Smooth muscle cell (in vitro differentiated cells): ENCODE measurements at regions not wholly inside any gene's neighbourhood (a gene's known extent, or its start where the extent isn't known, plus 50 kb on each side); places are given as distances from the start of the nearest gene placed in this dataset.

Experiments used
- DNase-seq: peaks from one replicate; lab custom pipeline; 2025; ENCODE audit not compliant: unreplicated experiment; lab: John Stamatoyannopoulos, UW
- H2AFZ ChIP-seq: fragments of 200-600 bp; sonication (generic); 2 replicates; pipeline ENCODE4 v1.6.0; 2016; ENCODE audit warnings: antibody characterized with exemption, low read depth, mild to moderate bottlenecking
- H3F3A ChIP-seq: fragments of 200-600 bp; sonication (generic); 2 replicates; pipeline ENCODE4 v1.6.0; 2017; ENCODE audit warnings: antibody characterized with exemption, low read depth
- H3K27ac ChIP-seq: fragments of 200-600 bp; sonication (generic); 2 replicates; pipeline ENCODE4 v1.5.1; 2016; ENCODE audit warnings: low read depth, mild to moderate bottlenecking
- H3K27me3 ChIP-seq: fragments of 200-600 bp; sonication (generic); 2 replicates; pipeline ENCODE4 v1.6.1; 2016; ENCODE audit warnings: low read depth, mild to moderate bottlenecking
- H3K36me3 ChIP-seq: fragments of 200-600 bp; sonication (generic); 2 replicates; pipeline ENCODE4 v1.5.1; 2016; ENCODE audit warnings: low read depth
- H3K4me1 ChIP-seq: fragments of 200-600 bp; sonication (generic); 2 replicates; pipeline ENCODE4 v1.5.1; 2016; ENCODE audit warnings: low read depth
- H3K4me2 ChIP-seq: fragments of 200-600 bp; sonication (generic); 2 replicates; pipeline ENCODE4 v1.6.0; 2016; ENCODE audit warnings: mild to moderate bottlenecking
- H3K4me3 ChIP-seq: fragments of 200-600 bp; sonication (generic); 2 replicates; pipeline ENCODE4 v1.5.1; 2016; ENCODE audit warnings: mild to moderate bottlenecking
- H3K79me2 ChIP-seq: fragments of 200-600 bp; sonication (generic); 2 replicates; pipeline ENCODE4 v1.6.0; 2016; ENCODE audit warnings: low read depth, mild to moderate bottlenecking
- H3K9ac ChIP-seq: fragments of 200-600 bp; sonication (generic); 2 replicates; pipeline ENCODE4 v1.6.0; 2016; ENCODE audit warnings: low read depth
- H3K9me3 ChIP-seq: fragments of 200-600 bp; sonication (generic); replicated peaks from 2 replicates; pipeline ENCODE4 v1.5.1; 2016; ENCODE audit warnings: low read depth
- H4K20me1 ChIP-seq: fragments of 200-600 bp; sonication (generic); 2 replicates; pipeline ENCODE4 v1.6.0; 2016; ENCODE audit warnings: low read depth
- CTCF ChIP-seq: fragments of 200-600 bp; sonication (generic); IDR thresholded peaks from 2 replicates; pipeline ENCODE4 v1.5.1; 2017; ENCODE audit warnings: borderline replicate concordance, mild to moderate bottlenecking, antibody characterized with exemption; ENCODE audit not compliant: insufficient read depth, poor library complexity, severe bottlenecking
- WGBS: methylation state at CpG from one replicate; pipeline ENCODE4 v1.1.7; 2016; ENCODE audit warnings: low lambda C conversion rate; 5-methylcytosine and 5-hydroxymethylcytosine counted together

DNA sequence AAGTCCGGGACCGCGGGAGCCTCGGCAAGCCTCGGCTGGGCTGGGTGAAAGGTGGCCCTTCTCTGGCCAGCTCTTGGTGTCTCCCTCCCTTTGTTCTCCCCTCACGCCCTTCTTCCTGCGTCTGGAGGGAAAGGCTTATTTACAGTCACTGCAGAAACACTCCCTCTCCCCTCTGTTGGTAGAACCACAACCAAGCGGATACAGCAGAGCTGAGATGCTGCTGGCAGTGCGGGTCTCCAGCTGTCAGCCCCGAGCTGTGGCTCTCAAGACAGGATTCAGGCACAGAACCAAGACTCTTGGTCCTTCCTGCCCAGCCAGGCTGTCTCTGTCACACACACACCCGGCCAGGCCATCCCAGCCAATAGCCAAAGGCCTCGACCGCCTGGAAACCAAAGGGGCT, 133.3 kb downstream of the ENGASE start:
- Histone ChIP-seq H3F3A (no peaks in the 10 kb centered on the region), H3K27me3 (peaks cover 6% of the 10 kb centered on the region), H3K4me3 (no peak overlapping the region), H2AFZ (no peak overlapping the region), H3K9me3 (no peaks in the 10 kb centered on the region), H3K36me3 (no peaks in the 10 kb centered on the region), H3K4me1 (peaks cover 8% of the 10 kb centered on the region), H3K79me2 (no peaks in the 10 kb centered on the region), H4K20me1 (no peaks in the 10 kb centered on the region), H3K4me2 (no peak overlapping the region), H3K9ac (no peak overlapping the region), H3K27ac (no peak overlapping the region)
- no peak for DNase-seq
- 76% methylated on average over 13 of the region's 13 CpGs for WGBS
- no peak for TF ChIP-seq CTCF

DNA sequence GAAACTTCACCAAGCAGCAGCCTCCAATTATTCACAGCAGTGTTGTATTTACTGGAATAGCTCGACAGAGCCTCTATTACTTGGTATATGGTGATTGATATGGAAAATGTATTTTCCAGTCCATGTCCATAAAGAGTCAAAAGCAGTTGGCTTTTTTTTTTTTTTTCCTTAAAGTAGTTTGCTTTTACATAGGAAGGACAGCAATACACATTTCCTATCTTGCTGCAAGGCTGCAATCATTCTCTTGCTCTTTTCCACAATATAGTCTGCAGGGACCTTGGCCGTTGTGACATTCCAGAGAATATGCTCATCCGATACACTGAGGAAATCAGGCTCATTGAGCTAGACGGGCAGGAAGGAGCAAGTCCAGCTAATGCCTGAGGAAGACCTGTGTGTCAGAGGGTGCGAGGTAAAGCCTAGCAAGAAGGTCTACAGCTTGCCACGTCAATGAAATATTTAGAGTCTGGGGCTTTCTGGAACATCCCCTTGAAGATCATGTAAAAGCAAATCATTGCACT, 131.1 kb downstream of the ENGASE start:
- Histone ChIP-seq H3F3A (no peaks in the 10 kb centered on the region), H2AFZ (no peak overlapping the region), H3K9me3 (no peaks in the 10 kb centered on the region), H3K79me2 (no peaks in the 10 kb centered on the region), H3K4me3 (no peak overlapping the region), H4K20me1 (no peaks in the 10 kb centered on the region), H3K27ac (no peak overlapping the region), H3K4me2 (no peak overlapping the region), H3K36me3 (no peaks in the 10 kb centered on the region), H3K27me3 (peaks cover 17% of the 10 kb centered on the region), H3K9ac (no peak overlapping the region), H3K4me1 (no peaks in the 10 kb centered on the region)
- TF ChIP-seq CTCF: no peak
- DNase-seq: no peak
- 67% methylated on average over 6 of the region's 6 CpGs for WGBS

DNA sequence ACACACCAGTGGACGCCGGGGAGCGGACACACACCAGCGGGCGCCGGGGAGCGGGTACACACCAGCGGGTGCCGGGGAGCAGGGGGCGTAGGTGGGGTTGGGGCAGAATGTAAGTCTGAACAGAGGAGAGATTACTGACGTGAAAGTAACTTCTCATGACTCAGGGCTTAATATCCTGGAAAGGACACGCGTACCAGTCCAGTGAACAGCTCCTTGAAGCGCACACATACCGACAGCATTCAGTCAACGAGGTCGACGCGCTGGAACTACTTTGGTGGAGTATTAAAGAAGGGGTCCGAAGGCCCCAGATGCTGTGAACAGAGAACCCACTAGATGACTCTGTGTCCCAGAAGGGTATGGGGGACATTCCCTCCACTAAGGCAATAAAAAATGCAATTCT, 129.6 kb downstream of the ENGASE start:
- no peak for DNase-seq
- Histone ChIP-seq H3K4me1 (no peaks in the 10 kb centered on the region), H3K9ac (no peak overlapping the region), H3K4me2 (no peak overlapping the region), H3K27me3 (peaks cover 17% of the 10 kb centered on the region), H2AFZ (no peak overlapping the region), H3K4me3 (no peak overlapping the region), H3K9me3 (no peaks in the 10 kb centered on the region), H4K20me1 (no peaks in the 10 kb centered on the region), H3K36me3 (no peaks in the 10 kb centered on the region), H3K79me2 (no peaks in the 10 kb centered on the region), H3K27ac (no peak overlapping the region), H3F3A (no peaks in the 10 kb centered on the region)
- no peak for TF ChIP-seq CTCF
- WGBS: 96% methylated on average over 20 of the region's 20 CpGs

DNA sequence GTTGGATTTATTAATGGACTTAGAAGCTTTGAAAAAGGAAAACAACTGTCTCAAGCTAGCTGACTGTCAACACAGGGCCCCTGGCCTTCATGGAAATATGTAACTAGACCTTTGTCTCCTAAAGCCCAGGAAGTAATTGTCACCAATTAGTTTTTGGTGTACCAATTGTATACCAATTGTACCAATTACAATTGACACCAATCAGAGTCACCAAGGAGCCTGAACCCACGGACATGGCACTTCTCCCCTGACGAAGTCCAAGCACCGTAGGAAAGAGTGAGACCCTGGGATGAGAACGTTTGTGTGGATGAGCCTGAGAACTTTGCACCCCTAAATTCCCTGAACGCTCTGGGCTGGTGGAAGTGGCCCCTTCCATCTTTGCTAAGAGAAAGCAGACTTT, 129.0 kb downstream of the ENGASE start:
- no peak for DNase-seq
- Histone ChIP-seq H3F3A (no peaks in the 10 kb centered on the region), H3K36me3 (no peaks in the 10 kb centered on the region), H3K27me3 (peaks cover 17% of the 10 kb centered on the region), H3K4me2 (no peak overlapping the region), H4K20me1 (no peaks in the 10 kb centered on the region), H3K4me1 (no peaks in the 10 kb centered on the region), H3K79me2 (no peaks in the 10 kb centered on the region), H3K9me3 (no peaks in the 10 kb centered on the region), H3K4me3 (no peak overlapping the region), H3K9ac (no peak overlapping the region), H2AFZ (no peak overlapping the region), H3K27ac (no peak overlapping the region)
- TF ChIP-seq CTCF: no peak
- 89% methylated on average over 5 of the region's 5 CpGs for WGBS
